ENCODE measurements at regions not wholly inside any gene's neighbourhood (a gene's known extent, or its start where the extent isn't known, plus 50 kb on each side); places are given as distances from the start of the nearest gene placed in this dataset.

GRCh38 chr6:26193467-26194328, 106.5 kb downstream of the HFE start:
- no peak overlapping the region for H3K27ac ChIP-seq (replicated peaks; ENCODE audit: low read length)
- WGBS, 2 donors (ENCODE audit: extremely low coverage in 2 of 2, insufficient read length in 2 of 2, insufficient replicate concordance in 1 of 2): no CpG with 5 or more reads among the region's 1 CpG

GRCh38 chr6:26194329-26194701, 107.1 kb downstream of the HFE start:
- Histone ChIP-seq H3K9me3 (replicated peaks in 1 of 2; ENCODE audit: control insufficient read depth in 2 of 2, insufficient read depth in 1 of 2, low read depth in 1 of 2, low read length in 2 of 2) (no peaks in the 10 kb centered on the region), H3K14ac (ENCODE audit: low read length) (no peak overlapping the region), H2AFZ (ENCODE audit: low read length) (no peak overlapping the region), H3K36me3 (replicated peaks in 1 of 2; ENCODE audit: control insufficient read depth in 2 of 2, insufficient read depth in 2 of 2, low read length in 2 of 2) (no peaks in the 10 kb centered on the region), H3K4me2 (ENCODE audit: insufficient read depth, low read length, poor library complexity, severe bottlenecking) (no peak overlapping the region), H2BK15ac (ENCODE audit: low read length) (no peak overlapping the region), H3K4me3 (ENCODE audit: low read length in 2 of 2) (no peak overlapping the region), H3K23ac (ENCODE audit: low read depth, low read length, poor library complexity) (no peak overlapping the region), H3K4ac (ENCODE audit: low read length) (no peak overlapping the region), H4K8ac (ENCODE audit: low read depth, low read length) (no peak overlapping the region), H3K4me1 (ENCODE audit: control insufficient read depth in 2 of 2, insufficient read depth in 1 of 2, low read depth in 1 of 2, low read length in 2 of 2) (peaks cover 2 to 13% of the 10 kb centered on the region in 2 donors), H2AK5ac (ENCODE audit: low read depth, low read length) (no peak overlapping the region), H3K27me3 (ENCODE audit: control insufficient read depth in 3 of 3, insufficient read depth in 3 of 3, low read depth in 1 of 3, low read length in 3 of 3) (no peaks in the 10 kb centered on the region), H3K9ac (ENCODE audit: low read depth, low read length, poor library complexity) (no peak overlapping the region), H3K79me1 (ENCODE audit: low read depth, low read length) (no peaks in the 10 kb centered on the region), H2BK12ac (ENCODE audit: low read length) (no peak overlapping the region), H2BK120ac (ENCODE audit: low read depth, low read length) (no peak overlapping the region), H3K18ac (ENCODE audit: low read length) (no peak overlapping the region), H2BK5ac (ENCODE audit: low read length) (no peak overlapping the region), H4K91ac (ENCODE audit: low read depth, low read length, poor library complexity) (no peak overlapping the region), H3K27ac (replicated peaks; ENCODE audit: low read length) (no peak overlapping the region)
- DNase-seq (ENCODE audit: low spot score): no peak
- WGBS, 2 donors (ENCODE audit: extremely low coverage in 2 of 2, insufficient read length in 2 of 2, insufficient replicate concordance in 1 of 2): no CpG with 5 or more reads among the region's 3 CpGs

More at GRCh38 chr6:26193467-26194328, 106.5 kb downstream of the HFE start:
- H3K4ac ChIP-seq (ENCODE audit: low read length): no peak overlapping the region
- H3K14ac ChIP-seq (ENCODE audit: low read length): no peak overlapping the region
- H2BK15ac ChIP-seq (ENCODE audit: low read length): no peak overlapping the region
- peaks cover 2 to 13% of the 10 kb centered on the region in 2 donors for H3K4me1 ChIP-seq (ENCODE audit: control insufficient read depth in 2 of 2, insufficient read depth in 1 of 2, low read depth in 1 of 2, low read length in 2 of 2)
- no peak overlapping the region for H2BK12ac ChIP-seq (ENCODE audit: low read length)
- no peaks in the 10 kb centered on the region for H3K9me3 ChIP-seq (replicated peaks in 1 of 2; ENCODE audit: control insufficient read depth in 2 of 2, insufficient read depth in 1 of 2, low read depth in 1 of 2, low read length in 2 of 2)
- H3K23ac ChIP-seq (ENCODE audit: low read depth, low read length, poor library complexity): no peak overlapping the region
- no peak for DNase-seq (ENCODE audit: low spot score)
- no peak overlapping the region for H3K4me3 ChIP-seq (ENCODE audit: low read length in 2 of 2)
- H4K91ac ChIP-seq (ENCODE audit: low read depth, low read length, poor library complexity): no peak overlapping the region
- no peak overlapping the region for H2BK120ac ChIP-seq (ENCODE audit: low read depth, low read length)
- no peak overlapping the region for H2AFZ ChIP-seq (ENCODE audit: low read length)
- H4K8ac ChIP-seq (ENCODE audit: low read depth, low read length): no peak overlapping the region
- H3K18ac ChIP-seq (ENCODE audit: low read length): no peak overlapping the region
- H2AK5ac ChIP-seq (ENCODE audit: low read depth, low read length): no peak overlapping the region
- H2BK5ac ChIP-seq (ENCODE audit: low read length): no peak overlapping the region
- no peak overlapping the region for H3K9ac ChIP-seq (ENCODE audit: low read depth, low read length, poor library complexity)
- H3K36me3 ChIP-seq (replicated peaks in 1 of 2; ENCODE audit: control insufficient read depth in 2 of 2, insufficient read depth in 2 of 2, low read length in 2 of 2): no peaks in the 10 kb centered on the region
- no peaks in the 10 kb centered on the region for H3K27me3 ChIP-seq (ENCODE audit: control insufficient read depth in 3 of 3, insufficient read depth in 3 of 3, low read depth in 1 of 3, low read length in 3 of 3)
- no peaks in the 10 kb centered on the region for H3K79me1 ChIP-seq (ENCODE audit: low read depth, low read length)
- H3K4me2 ChIP-seq (ENCODE audit: insufficient read depth, low read length, poor library complexity, severe bottlenecking): no peak overlapping the region

- Histone ChIP-seq H2AFZ (ENCODE audit: low read length) (no peak overlapping the region), H4K91ac (ENCODE audit: low read depth, low read length, poor library complexity) (no peak overlapping the region), H2AK5ac (ENCODE audit: low read depth, low read length) (no peak overlapping the region), H3K27me3 (ENCODE audit: control insufficient read depth in 3 of 3, insufficient read depth in 3 of 3, low read depth in 1 of 3, low read length in 3 of 3) (no peaks in the 10 kb centered on the region), H3K79me1 (ENCODE audit: low read depth, low read length) (no peaks in the 10 kb centered on the region), H3K4me3 (ENCODE audit: low read length in 2 of 2) (peak overlapping the region in 1 of 2 donors; percentile 94), H3K23ac (ENCODE audit: low read depth, low read length, poor library complexity) (no peak overlapping the region), H3K4me1 (ENCODE audit: control insufficient read depth in 2 of 2, insufficient read depth in 1 of 2, low read depth in 1 of 2, low read length in 2 of 2) (peaks cover 2 to 13% of the 10 kb centered on the region in 2 donors), H3K9ac (ENCODE audit: low read depth, low read length, poor library complexity) (no peak overlapping the region), H3K36me3 (replicated peaks in 1 of 2; ENCODE audit: control insufficient read depth in 2 of 2, insufficient read depth in 2 of 2, low read length in 2 of 2) (no peaks in the 10 kb centered on the region), H2BK5ac (ENCODE audit: low read length) (no peak overlapping the region), H3K18ac (ENCODE audit: low read length) (no peak overlapping the region), H2BK120ac (ENCODE audit: low read depth, low read length) (no peak overlapping the region), H3K4me2 (ENCODE audit: insufficient read depth, low read length, poor library complexity, severe bottlenecking) (no peak overlapping the region), H3K14ac (ENCODE audit: low read length) (no peak overlapping the region), H3K9me3 (replicated peaks in 1 of 2; ENCODE audit: control insufficient read depth in 2 of 2, insufficient read depth in 1 of 2, low read depth in 1 of 2, low read length in 2 of 2) (no peaks in the 10 kb centered on the region), H3K4ac (ENCODE audit: low read length) (no peak overlapping the region), H2BK15ac (ENCODE audit: low read length) (no peak overlapping the region), H2BK12ac (ENCODE audit: low read length) (no peak overlapping the region), H3K27ac (replicated peaks; ENCODE audit: low read length) (peak overlapping the region; percentile 38), H4K8ac (ENCODE audit: low read depth, low read length) (no peak overlapping the region)
- WGBS, 2 donors (ENCODE audit: extremely low coverage in 2 of 2, insufficient read length in 2 of 2, insufficient replicate concordance in 1 of 2): no CpG with 5 or more reads among the region's 8 CpGs
- no peak for DNase-seq (ENCODE audit: low spot score)
Observed at GRCh38 chr6:26194816-26195375, 107.7 kb downstream of the HFE start.

- peak overlapping the region; percentile 76 to 94 for H3K4me3 ChIP-seq (ENCODE audit: low read length in 2 of 2)
- WGBS, 2 donors (ENCODE audit: extremely low coverage in 2 of 2, insufficient read length in 2 of 2, insufficient replicate concordance in 1 of 2): no CpG with 5 or more reads among the region's 23 CpGs
Observed at GRCh38 chr6:26195376-26195923, 108.2 kb downstream of the HFE start.

More at GRCh38 chr6:26195376-26195923, 108.2 kb downstream of the HFE start:
- no peaks in the 10 kb centered on the region for H3K36me3 ChIP-seq (replicated peaks in 1 of 2; ENCODE audit: control insufficient read depth in 2 of 2, insufficient read depth in 2 of 2, low read length in 2 of 2)
- H4K91ac ChIP-seq (ENCODE audit: low read depth, low read length, poor library complexity): no peak overlapping the region
- H3K4me1 ChIP-seq (ENCODE audit: control insufficient read depth in 2 of 2, insufficient read depth in 1 of 2, low read depth in 1 of 2, low read length in 2 of 2): peaks cover 2 to 16% of the 10 kb centered on the region in 2 donors
- H3K79me1 ChIP-seq (ENCODE audit: low read depth, low read length): no peaks in the 10 kb centered on the region
- no peak overlapping the region for H3K4ac ChIP-seq (ENCODE audit: low read length)
- DNase-seq (ENCODE audit: low spot score): peak; percentile 44
- H3K4me2 ChIP-seq (ENCODE audit: insufficient read depth, low read length, poor library complexity, severe bottlenecking): peak overlapping the region; percentile 34
- no peak overlapping the region for H2AK5ac ChIP-seq (ENCODE audit: low read depth, low read length)
- no peak overlapping the region for H2BK15ac ChIP-seq (ENCODE audit: low read length)
- H4K8ac ChIP-seq (ENCODE audit: low read depth, low read length): no peak overlapping the region
- H3K27me3 ChIP-seq (ENCODE audit: control insufficient read depth in 3 of 3, insufficient read depth in 3 of 3, low read depth in 1 of 3, low read length in 3 of 3): no peaks in the 10 kb centered on the region
- H3K18ac ChIP-seq (ENCODE audit: low read length): peak overlapping the region; percentile 9
- no peak overlapping the region for H2BK5ac ChIP-seq (ENCODE audit: low read length)
- peak overlapping the region; percentile 68 for H3K27ac ChIP-seq (replicated peaks; ENCODE audit: low read length)
- no peak overlapping the region for H3K23ac ChIP-seq (ENCODE audit: low read depth, low read length, poor library complexity)
- no peaks in the 10 kb centered on the region for H3K9me3 ChIP-seq (replicated peaks in 1 of 2; ENCODE audit: control insufficient read depth in 2 of 2, insufficient read depth in 1 of 2, low read depth in 1 of 2, low read length in 2 of 2)
- peak overlapping the region; percentile 27 for H2AFZ ChIP-seq (ENCODE audit: low read length)
- H3K14ac ChIP-seq (ENCODE audit: low read length): no peak overlapping the region
- H2BK120ac ChIP-seq (ENCODE audit: low read depth, low read length): no peak overlapping the region
- H3K9ac ChIP-seq (ENCODE audit: low read depth, low read length, poor library complexity): no peak overlapping the region
- no peak overlapping the region for H2BK12ac ChIP-seq (ENCODE audit: low read length)
